ENCODE measurements at regions not wholly inside any gene's neighbourhood (a gene's known extent, or its start where the extent isn't known, plus 50 kb on each side); places are given as distances from the start of the nearest gene placed in this dataset.

GRCh38 chr17:27157898-27158297 is 136.0 kb upstream of the WSB1 start:
- CTCF ChIA-PET (ENCODE audit: low intra/inter-chr PET ratio), result no interaction called here
- H3K4me2 ChIP-seq (ENCODE audit: insufficient read depth, low read length), result no peak overlapping the region
- no peak for FAIRE-seq

More at GRCh38 chr17:27157898-27158297, 136.0 kb upstream of the WSB1 start:
- Histone ChIP-seq H2AFZ (ENCODE audit: low read depth, low read length) (no peak overlapping the region), H3K9ac (ENCODE audit: insufficient read depth in 1 of 2, low read depth in 2 of 2, low read length in 2 of 2) (no peak overlapping the region), H3K9me3 (replicated peaks; ENCODE audit: control insufficient read depth, insufficient read depth, low read depth, low read length) (peaks cover 35% of the 10 kb centered on the region), H3K4me1 (replicated peaks in 1 of 2; ENCODE audit: control insufficient read depth in 2 of 2, insufficient read depth in 2 of 2, low read length in 2 of 2) (no peaks in the 10 kb centered on the region), H3K27ac (ENCODE audit: extremely low read depth, low read depth, low read length) (no peak overlapping the region), H3K4me3 (no peak overlapping the region), H3K79me2 (ENCODE audit: control insufficient read depth, insufficient read depth, low read length) (no peaks in the 10 kb centered on the region), H3K9me1 (ENCODE audit: control insufficient read depth, insufficient read depth, low read length) (no peaks in the 10 kb centered on the region), H4K20me1 (replicated peaks; ENCODE audit: control insufficient read depth, insufficient read depth, low read length) (no peaks in the 10 kb centered on the region), H3K36me3 (ENCODE audit: control insufficient read depth, insufficient read depth, low read length) (peaks cover 3% of the 10 kb centered on the region; the same call in 1 of the 3 replicates), H3K27me3 (ENCODE audit: control insufficient read depth in 2 of 2, insufficient read depth in 2 of 2, low read length in 2 of 2) (no peaks in the 10 kb centered on the region)
- TF ChIP-seq ASH1L (IDR thresholded peaks at IDR 0.05; ENCODE audit: borderline replicate concordance, low read depth, partially characterized antibody), result no peak
- no peak for TF ChIP-seq CBX3 (IDR thresholded peaks at IDR 0.05; ENCODE audit: borderline replicate concordance in 1 of 2, low read length in 2 of 2)
- no peak for TF ChIP-seq CCAR2 (IDR thresholded peaks at IDR 0.05; ENCODE audit: low read depth, low read length)
- TF ChIP-seq ELK3 (CRISPR knock-in tag; IDR thresholded peaks at IDR 0.05), result no peak
- no peak for TF ChIP-seq ZNF655 (CRISPR knock-in tag; IDR thresholded peaks at IDR 0.05)
- TF ChIP-seq CC2D1A (IDR thresholded peaks at IDR 0.05), result no peak
- TF ChIP-seq ZNF707 (CRISPR knock-in tag; conservative IDR thresholded peaks at IDR 0.05), result no peak
- no peak for TF ChIP-seq HNRNPK (IDR thresholded peaks at IDR 0.05; ENCODE audit: low read depth, low read length, poor library complexity, severe bottlenecking)
- TF ChIP-seq CBX2 (IDR thresholded peaks at IDR 0.05; ENCODE audit: insufficient read depth, low read length, poor library complexity, severe bottlenecking), result no peak
- TF ChIP-seq E2F6 (IDR thresholded peaks at IDR 0.05; ENCODE audit: borderline replicate concordance in 1 of 2, extremely low read depth in 1 of 2, insufficient read depth in 1 of 2, insufficient read length in 1 of 2, low read depth in 1 of 2, low read length in 1 of 2, poor library complexity in 1 of 2, severe bottlenecking in 1 of 2), result peak in 1 of 2 experiments; percentile 2
- no peak for TF ChIP-seq HNRNPLL (IDR thresholded peaks at IDR 0.05; ENCODE audit: low read depth, low read length, poor library complexity, severe bottlenecking)
- TF ChIP-seq OTX1 (CRISPR knock-in tag; IDR thresholded peaks at IDR 0.05), result no peak
- no peak for TF ChIP-seq PML (IDR thresholded peaks at IDR 0.05; ENCODE audit: low read length)
- TF ChIP-seq PATZ1 (CRISPR knock-in tag; IDR thresholded peaks at IDR 0.05; ENCODE audit: borderline replicate concordance), result no peak
- peak; percentile 26; the same call in 1 of the 2 replicates for TF ChIP-seq POLR2G (IDR thresholded peaks at IDR 0.05; ENCODE audit: low read depth, low read length)
- TF ChIP-seq SRSF3 (IDR thresholded peaks at IDR 0.05; ENCODE audit: insufficient read depth, low read length), result no peak
- intact Hi-C loops (cut with micrococcal nuclease) (no loop called here), in situ Hi-C loops (cut with MboI) (no loop called here)
- BruUV-seq (replicated peaks), result no TSS peak
- ATAC-seq (no peak), DNase-seq (ENCODE audit: extremely low read depth in 1 of 4, low spot score in 3 of 4) (no peak)
- WGBS (ENCODE audit: insufficient coverage, low coverage, missing lambda C conversion rate), result 62% methylated on average over 9 of the region's 10 CpGs
- POLR2A ChIA-PET, result no interaction called here

Data from K562 (cell line).